Fibroblast of the conjunctiva (primary cell): ENCODE measurements at regions not wholly inside any gene's neighbourhood (a gene's known extent, or its start where the extent isn't known, plus 50 kb on each side); places are given as distances from the start of the nearest gene placed in this dataset.

Source experiments
- DNase-seq: peaks from one replicate; pipeline ENCODE4 v3.0.0-alpha.2; 2010; ENCODE audit warnings: low read depth

GRCh38 chr6:23307516-23307915, 738.1 kb downstream of the HDGFL1 start:
- DNase-seq = no peak

GRCh38 chr6:23308166-23308565, 738.8 kb downstream of the HDGFL1 start:
- no peak for DNase-seq

- no peak for DNase-seq
Measured at GRCh38 chr6:23311211-23311610, 741.8 kb downstream of the HDGFL1 start.

GRCh38 chr6:23316131-23316530, 746.8 kb downstream of the HDGFL1 start:
- no peak for DNase-seq

- DNase-seq = no peak
Measured at GRCh38 chr6:23316931-23317330, 747.6 kb downstream of the HDGFL1 start.

- no peak for DNase-seq
Measured at GRCh38 chr6:23319582-23319981, 750.2 kb downstream of the HDGFL1 start.

GRCh38 chr6:23320471-23321015, 751.2 kb downstream of the HDGFL1 start:
- DNase-seq = no peak

- DNase-seq = no peak
Measured at GRCh38 chr6:23323897-23324296, 754.5 kb downstream of the HDGFL1 start.

- no peak for DNase-seq
Measured at GRCh38 chr6:23325065-23325464, 755.7 kb downstream of the HDGFL1 start.

GRCh38 chr6:23327621-23328020, 758.3 kb downstream of the HDGFL1 start:
- DNase-seq = no peak

- no peak for DNase-seq
Measured at GRCh38 chr6:23329086-23329485, 759.7 kb downstream of the HDGFL1 start.

GRCh38 chr6:23330632-23331031, 761.3 kb downstream of the HDGFL1 start:
- DNase-seq = no peak

GRCh38 chr6:23334360-23334759, 765.0 kb downstream of the HDGFL1 start:
- no peak for DNase-seq

- no peak for DNase-seq
Measured at GRCh38 chr6:23335894-23336293, 766.5 kb downstream of the HDGFL1 start.

GRCh38 chr6:23339268-23339667, 769.9 kb downstream of the HDGFL1 start:
- DNase-seq = no peak

GRCh38 chr6:23340271-23340670, 770.9 kb downstream of the HDGFL1 start:
- no peak for DNase-seq

- no peak for DNase-seq
Measured at GRCh38 chr6:23343610-23344306, 774.4 kb downstream of the HDGFL1 start.

GRCh38 chr6:23348185-23348584, 777.8 kb upstream of the NRSN1 start:
- no peak for DNase-seq

GRCh38 chr6:23349521-23350147, 776.4 kb upstream of the NRSN1 start:
- peak; percentile 70 for DNase-seq

GRCh38 chr6:23350752-23351453, 775.1 kb upstream of the NRSN1 start:
- DNase-seq = no peak

- DNase-seq = no peak
Measured at GRCh38 chr6:23354004-23354403, 772.0 kb upstream of the NRSN1 start.

- no peak for DNase-seq
Measured at GRCh38 chr6:23357185-23357766, 768.7 kb upstream of the NRSN1 start.

GRCh38 chr6:23365732-23366131, 760.3 kb upstream of the NRSN1 start:
- DNase-seq = no peak
